GM18858 (cell line): ENCODE measurements at regions not wholly inside any gene's neighbourhood (a gene's known extent, or its start where the extent isn't known, plus 50 kb on each side); places are given as distances from the start of the nearest gene placed in this dataset.

Source experiments
- ATAC-seq: cut with Tn5 transposase; IDR thresholded peaks from one replicate; pipeline ENCODE4 v1.9.1; 2021; ENCODE audit not compliant: unreplicated experiment

GRCh38 chr9:31394015-31394473 is 990.4 kb upstream of the ACO1 start:
- peak; percentile 42 for ATAC-seq

GRCh38 chr9:31412081-31412480 is 972.4 kb upstream of the ACO1 start:
- no peak for ATAC-seq

GRCh38 chr9:31415164-31415563 is 969.3 kb upstream of the ACO1 start:
- no peak for ATAC-seq

GRCh38 chr9:31418419-31418818 is 966.0 kb upstream of the ACO1 start:
- ATAC-seq = no peak

GRCh38 chr9:31443630-31444457 is 940.6 kb upstream of the ACO1 start:
- ATAC-seq = peak; percentile 53

- ATAC-seq = no peak
These were observed 939.1 kb upstream of the ACO1 start for GRCh38 chr9:31445357-31445756.

- peak; percentile 83 for ATAC-seq
These were observed 938.5 kb upstream of the ACO1 start for GRCh38 chr9:31445960-31446359.

- ATAC-seq = no peak
These were observed 917.4 kb upstream of the ACO1 start for GRCh38 chr9:31467075-31467474.

GRCh38 chr9:31470051-31470450 is 914.4 kb upstream of the ACO1 start:
- ATAC-seq = no peak

- no peak for ATAC-seq
These were observed 913.4 kb upstream of the ACO1 start for GRCh38 chr9:31471010-31471409.

GRCh38 chr9:31486630-31487029 is 897.8 kb upstream of the ACO1 start:
- ATAC-seq = no peak

GRCh38 chr9:31490551-31491106 is 893.8 kb upstream of the ACO1 start:
- no peak for ATAC-seq

GRCh38 chr9:31492229-31492628 is 892.2 kb upstream of the ACO1 start:
- no peak for ATAC-seq

GRCh38 chr9:31500422-31500821 is 884.0 kb upstream of the ACO1 start:
- ATAC-seq = no peak

- peak; percentile 58 for ATAC-seq
These were observed 865.4 kb upstream of the ACO1 start for GRCh38 chr9:31519011-31519410.

GRCh38 chr9:31519424-31519823 is 865.0 kb upstream of the ACO1 start:
- ATAC-seq = no peak

- ATAC-seq = no peak
These were observed 864.6 kb upstream of the ACO1 start for GRCh38 chr9:31519826-31520225.

- peak; percentile 70 for ATAC-seq
These were observed 864.0 kb upstream of the ACO1 start for GRCh38 chr9:31520301-31521085.

GRCh38 chr9:31535651-31536050 is 848.8 kb upstream of the ACO1 start:
- ATAC-seq = no peak

- no peak for ATAC-seq
These were observed 848.0 kb upstream of the ACO1 start for GRCh38 chr9:31536471-31536870.

- no peak for ATAC-seq
These were observed 842.6 kb upstream of the ACO1 start for GRCh38 chr9:31541721-31542281.
